ENCODE measurements at regions not wholly inside any gene's neighbourhood (a gene's known extent, or its start where the extent isn't known, plus 50 kb on each side); places are given as distances from the start of the nearest gene placed in this dataset.

- Mint-ChIP-seq H3K27ac (no peak overlapping the region), H3K36me3 (no peaks in the 10 kb centered on the region), H3K27me3 (no peaks in the 10 kb centered on the region), H3K9me3 (no peaks in the 10 kb centered on the region), H3K4me3 (no peak overlapping the region), H3K4me1 (ENCODE audit: unreplicated experiment) (no peaks in the 10 kb centered on the region)
- no peak for TF ChIP-seq CTCF (conservative IDR thresholded peaks at IDR 0.05)
- DNase-seq (ENCODE audit: extremely low spot score, unreplicated experiment) = no peak
Measured at GRCh38 chr10:57950442-57950974, 317.2 kb downstream of the IPMK start.

GRCh38 chr10:57948796-57949195 is 318.9 kb downstream of the IPMK start:
- Mint-ChIP-seq H3K4me3 (no peak overlapping the region), H3K36me3 (no peaks in the 10 kb centered on the region), H3K27ac (no peak overlapping the region), H3K9me3 (no peaks in the 10 kb centered on the region), H3K27me3 (no peaks in the 10 kb centered on the region), H3K4me1 (ENCODE audit: unreplicated experiment) (no peaks in the 10 kb centered on the region)
- no peak for DNase-seq (ENCODE audit: extremely low spot score, unreplicated experiment)
- no peak for TF ChIP-seq CTCF (conservative IDR thresholded peaks at IDR 0.05)

GRCh38 chr10:57946833-57947232 is 320.9 kb downstream of the IPMK start:
- Mint-ChIP-seq H3K9me3 (no peaks in the 10 kb centered on the region), H3K27me3 (no peaks in the 10 kb centered on the region), H3K4me1 (ENCODE audit: unreplicated experiment) (no peaks in the 10 kb centered on the region), H3K4me3 (no peak overlapping the region), H3K36me3 (no peaks in the 10 kb centered on the region), H3K27ac (no peak overlapping the region)
- TF ChIP-seq CTCF (conservative IDR thresholded peaks at IDR 0.05) = no peak
- no peak for DNase-seq (ENCODE audit: extremely low spot score, unreplicated experiment)

GRCh38 chr10:57943701-57944100 is 324.0 kb downstream of the IPMK start:
- Mint-ChIP-seq H3K27ac (no peak overlapping the region), H3K9me3 (no peaks in the 10 kb centered on the region), H3K4me3 (no peak overlapping the region), H3K36me3 (no peaks in the 10 kb centered on the region), H3K4me1 (ENCODE audit: unreplicated experiment) (no peaks in the 10 kb centered on the region), H3K27me3 (no peaks in the 10 kb centered on the region)
- no peak for DNase-seq (ENCODE audit: extremely low spot score, unreplicated experiment)
- no peak for TF ChIP-seq CTCF (conservative IDR thresholded peaks at IDR 0.05)

- TF ChIP-seq CTCF (conservative IDR thresholded peaks at IDR 0.05) = no peak
- no peaks in the 10 kb centered on the region for H3K4me1 Mint-ChIP-seq (ENCODE audit: unreplicated experiment)
- H3K4me3 Mint-ChIP-seq = no peak overlapping the region
- no peaks in the 10 kb centered on the region for H3K27me3 Mint-ChIP-seq
- no peaks in the 10 kb centered on the region for H3K9me3 Mint-ChIP-seq
- no peak for DNase-seq (ENCODE audit: extremely low spot score, unreplicated experiment)
- no peak overlapping the region for H3K27ac Mint-ChIP-seq
- no peaks in the 10 kb centered on the region for H3K36me3 Mint-ChIP-seq
Measured at GRCh38 chr10:57925045-57925444, 342.6 kb downstream of the IPMK start.

- Mint-ChIP-seq H3K9me3 (no peaks in the 10 kb centered on the region), H3K4me3 (no peak overlapping the region), H3K27ac (no peak overlapping the region)
Measured at GRCh38 chr10:57921140-57921539, 346.6 kb downstream of the IPMK start.

More at GRCh38 chr10:57921140-57921539, 346.6 kb downstream of the IPMK start:
- H3K27me3 Mint-ChIP-seq = no peaks in the 10 kb centered on the region
- no peaks in the 10 kb centered on the region for H3K36me3 Mint-ChIP-seq
- no peak for TF ChIP-seq CTCF (conservative IDR thresholded peaks at IDR 0.05)
- H3K4me1 Mint-ChIP-seq (ENCODE audit: unreplicated experiment) = no peaks in the 10 kb centered on the region
- DNase-seq (ENCODE audit: extremely low spot score, unreplicated experiment) = no peak
